SKM-1 (cell line): ENCODE measurements at regions not wholly inside any gene's neighbourhood (a gene's known extent, or its start where the extent isn't known, plus 50 kb on each side); places are given as distances from the start of the nearest gene placed in this dataset.

Experiments
- DNase-seq: peaks from one replicate; lab custom pipeline; 2025; ENCODE audit not compliant: unreplicated experiment; lab: John Stamatoyannopoulos, UW

GRCh38 chr13:33692531-33692930 lies 125.4 kb upstream of the RFC3 start:
- DNase-seq, result no peak

GRCh38 chr13:33694546-33694945 lies 123.4 kb upstream of the RFC3 start:
- DNase-seq, result no peak

DNA sequence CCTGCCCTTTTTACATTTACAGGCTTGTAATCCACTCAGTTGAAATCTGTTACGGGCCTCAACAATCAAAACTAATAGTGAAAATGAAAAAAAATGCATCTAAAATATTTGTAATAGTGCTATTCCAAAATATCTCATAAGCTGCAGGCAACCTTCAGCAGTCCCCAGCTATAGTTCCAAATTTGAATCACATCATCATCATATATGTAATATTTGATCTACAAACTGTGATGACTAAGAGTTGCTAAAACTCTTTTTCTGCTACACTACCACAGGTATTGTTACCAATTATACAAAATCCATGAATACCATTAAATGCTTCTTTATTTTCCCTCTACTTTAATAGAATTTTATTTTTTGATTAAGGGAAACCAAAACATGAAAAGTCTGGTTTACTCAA lies 121.4 kb upstream of the RFC3 start:
- DNase-seq, result no peak

GRCh38 chr13:33697926-33698325 lies 120.0 kb upstream of the RFC3 start:
- no peak for DNase-seq

- no peak for DNase-seq
These were observed 110.5 kb upstream of the RFC3 start for GRCh38 chr13:33707449-33707848.

- peak; percentile 2 for DNase-seq
These were observed 107.0 kb upstream of the RFC3 start for GRCh38 chr13:33710924-33711323.

GRCh38 chr13:33711436-33711835 lies 106.5 kb upstream of the RFC3 start:
- DNase-seq, result no peak

- DNase-seq, result no peak
These were observed 100.2 kb upstream of the RFC3 start for GRCh38 chr13:33717775-33718174.

- DNase-seq, result no peak
These were observed 96.2 kb upstream of the RFC3 start for GRCh38 chr13:33721724-33722123.

GRCh38 chr13:33722216-33722915 lies 95.6 kb upstream of the RFC3 start:
- no peak for DNase-seq

GRCh38 chr13:33723365-33723764 lies 94.6 kb upstream of the RFC3 start:
- DNase-seq, result no peak

DNA sequence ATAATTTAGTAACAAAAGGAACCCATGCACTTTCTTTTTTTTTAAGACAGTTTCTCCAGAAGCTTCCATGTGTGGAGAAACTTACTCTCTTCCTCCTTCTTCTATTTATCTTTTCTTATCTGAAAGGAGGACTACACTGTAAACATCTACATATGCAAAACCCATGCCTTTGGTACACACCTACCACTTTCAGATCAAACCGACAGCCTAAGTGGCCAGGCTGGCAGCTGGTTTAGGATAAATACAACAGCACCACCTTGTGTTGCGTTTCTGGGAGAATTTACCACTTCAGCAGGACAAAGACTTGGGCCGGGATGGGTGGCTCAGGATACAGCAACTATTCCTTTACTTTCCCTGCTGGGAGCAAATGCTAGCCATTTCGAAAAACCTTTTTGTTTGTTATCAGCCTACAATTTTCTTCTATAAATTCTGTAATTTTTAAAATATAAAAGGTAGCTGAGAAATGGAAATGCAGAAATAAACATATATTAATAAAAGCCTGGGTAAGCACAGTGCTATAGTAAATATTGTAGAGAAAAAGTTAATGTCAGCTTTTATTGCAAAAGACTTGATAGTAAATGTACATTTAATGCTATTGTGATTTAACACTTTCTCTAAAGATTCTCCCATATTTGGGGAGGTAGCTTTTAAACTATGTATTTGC lies 94.0 kb upstream of the RFC3 start:
- DNase-seq, result peak; percentile 34

- DNase-seq, result no peak
These were observed 92.6 kb upstream of the RFC3 start for GRCh38 chr13:33725340-33725739.

GRCh38 chr13:33727297-33728083 lies 90.5 kb upstream of the RFC3 start:
- DNase-seq, result no peak

GRCh38 chr13:33728271-33729037 lies 89.5 kb upstream of the RFC3 start:
- peak; percentile 87 for DNase-seq

- peak; percentile 87 for DNase-seq
These were observed 87.8 kb upstream of the RFC3 start for GRCh38 chr13:33730147-33730546.

DNA sequence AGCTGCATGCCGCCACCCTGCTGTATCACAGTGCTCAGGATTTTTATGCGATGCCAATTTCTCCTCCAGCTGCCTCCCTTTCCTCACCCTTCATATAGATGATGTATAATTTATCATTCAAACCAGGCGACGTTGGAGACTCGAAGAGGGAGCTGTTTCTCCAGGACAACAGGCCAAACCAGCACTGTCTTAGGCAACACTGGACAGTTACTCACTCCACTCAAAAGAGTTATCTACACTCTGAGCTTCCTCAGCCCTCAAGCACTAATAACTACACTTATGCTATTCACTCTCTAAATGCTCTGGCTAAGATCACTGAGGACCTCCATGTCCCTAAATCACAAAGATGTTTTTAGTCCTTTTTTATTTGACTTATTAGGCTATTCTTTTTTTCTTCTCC lies 87.3 kb upstream of the RFC3 start:
- DNase-seq, result no peak

DNA sequence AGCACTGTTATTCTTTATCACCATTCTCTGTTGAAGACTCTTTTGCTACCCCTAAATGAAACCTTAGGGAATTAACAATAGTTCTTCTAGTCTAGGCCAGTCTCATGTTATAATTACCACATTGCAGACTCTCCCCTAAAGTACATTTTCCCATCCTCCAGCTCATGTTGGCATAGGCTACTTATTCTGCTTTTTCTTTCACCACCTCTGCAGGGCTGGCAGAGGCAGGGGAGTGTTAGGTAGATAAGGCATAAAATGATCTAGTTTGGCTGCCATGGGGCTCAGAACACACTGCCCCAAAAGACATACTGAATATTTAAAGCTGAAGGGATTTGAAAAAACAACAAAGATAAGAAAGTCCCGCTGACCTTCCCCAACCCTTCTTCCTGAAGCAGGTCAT lies 82.7 kb upstream of the RFC3 start:
- no peak for DNase-seq

DNA sequence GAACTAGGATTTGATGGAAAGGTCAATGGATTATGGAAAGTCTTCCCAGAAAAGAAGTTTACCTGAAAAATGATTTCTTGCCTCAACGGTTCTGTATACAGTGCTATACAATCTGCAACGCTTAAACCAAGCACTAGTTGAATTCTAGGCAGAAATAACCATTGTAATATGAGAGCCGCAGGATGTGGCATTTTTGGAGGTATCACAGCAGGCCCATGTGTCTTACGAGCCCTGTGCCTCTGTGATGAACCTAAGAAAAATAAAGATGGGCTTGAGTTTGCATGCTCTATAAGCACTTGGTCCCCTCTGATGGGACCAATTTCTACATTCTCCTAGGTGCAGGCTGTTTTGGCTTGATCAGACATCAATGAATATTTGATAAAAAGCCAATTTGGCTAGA lies 78.7 kb upstream of the RFC3 start:
- DNase-seq, result no peak

GRCh38 chr13:33740134-33740538 lies 77.8 kb upstream of the RFC3 start:
- no peak for DNase-seq

DNA sequence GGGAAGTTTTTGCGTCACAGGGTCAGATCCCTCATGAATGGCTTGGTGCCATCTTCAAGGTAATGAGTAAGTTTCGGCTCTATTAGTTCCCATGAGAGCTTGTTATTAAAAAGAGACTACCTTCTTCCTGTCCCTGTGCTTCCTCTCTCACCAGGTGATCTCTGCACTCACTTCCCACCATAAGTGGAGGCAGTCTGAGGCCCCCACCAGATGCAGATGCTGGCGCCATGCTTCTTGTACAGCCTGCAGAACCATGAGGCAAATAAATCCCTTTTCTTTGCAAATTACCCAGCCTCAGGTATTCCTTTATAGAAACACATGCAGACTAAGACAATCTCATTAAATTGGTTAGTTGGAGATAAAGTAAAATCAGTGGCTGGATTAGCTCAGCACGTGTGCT lies 75.6 kb upstream of the RFC3 start:
- DNase-seq, result no peak
